Prostate gland (tissue), 2 donors: ENCODE measurements at regions not wholly inside any gene's neighbourhood (a gene's known extent, or its start where the extent isn't known, plus 50 kb on each side); places are given as distances from the start of the nearest gene placed in this dataset.

Experiments used
- DNase-seq: peaks from one replicate; pipeline ENCODE4 v3.0.0-alpha.2; 2019; ENCODE audit warnings: low spot score
- H3K27ac ChIP-seq, 2 donors: fragments of 200-600 bp; sonication (generic); 2 replicates each; pipeline ENCODE4 v1.5.1; 2017 to 2019
- H3K27me3 ChIP-seq: fragments of 200-600 bp; sonication (generic); replicated peaks from 2 replicates; pipeline ENCODE4 v1.5.1; 2019; ENCODE audit not compliant: insufficient read depth
- H3K36me3 ChIP-seq, 2 donors: fragments of 200-600 bp; sonication (generic); 1 replicate in 1 of 2; 2 replicates in 1 of 2; pipeline versions ENCODE4 v1.5.1 to v1.8.1; 2017 to 2019
- H3K4me1 ChIP-seq: fragments of 200-600 bp; sonication (generic); replicated peaks from 2 replicates; pipeline ENCODE4 v1.5.1; 2019
- H3K4me3 ChIP-seq, 2 donors: fragments of 200-600 bp; sonication (generic); 2 replicates each; pipeline ENCODE4 v1.5.1; 2017 to 2019
- H3K9me3 ChIP-seq: fragments of 200-600 bp; sonication (generic); 2 replicates; pipeline ENCODE4 v1.5.1; 2017
- POLR2A ChIP-seq: fragments of 450-650 bp; IDR thresholded peaks from one replicate; pipeline ENCODE4 v1.6.1; 2016; ENCODE audit warnings: antibody characterized with exemption, mild to moderate bottlenecking
- POLR2AphosphoS5 ChIP-seq: sonication (generic); formaldehyde crosslinking; IDR thresholded peaks from one replicate; pipeline ENCODE4 v1.6.1; 2017; ENCODE audit warnings: antibody characterized with exemption
- WGBS: methylation state at CpG from one replicate; pipeline ENCODE4 v1.1.5; 2018; 5-methylcytosine and 5-hydroxymethylcytosine counted together
- intact Hi-C: fragments of 100-400 bp; cut with DNase I; formaldehyde crosslinking; loops from one replicate; pipeline ENCODE4 v1.14.2; 2022
- TF ChIP-seq, protein P1 (sequence below), 4 experiments: fragments of 200-600 bp in 2 of 4; fragments of 450-650 bp in 2 of 4; sonication (generic) in 2 of 4; IDR thresholded peaks; 1 replicate in 3 of 4; 2 replicates in 1 of 4; pipeline ENCODE4 v1.5.1; 2016 to 2019; ENCODE audit warnings: antibody characterized with exemption in 4 of 4, mild to moderate bottlenecking in 2 of 4, moderate library complexity in 2 of 4

- no peaks in the 10 kb centered on the region for H3K9me3 ChIP-seq
- no peaks in the 10 kb centered on the region for H3K36me3 ChIP-seq
- no peak for DNase-seq
- H3K4me1 ChIP-seq: no peaks in the 10 kb centered on the region
- TF ChIP-seq POLR2A: no peak
- TF ChIP-seq, protein P1, sequence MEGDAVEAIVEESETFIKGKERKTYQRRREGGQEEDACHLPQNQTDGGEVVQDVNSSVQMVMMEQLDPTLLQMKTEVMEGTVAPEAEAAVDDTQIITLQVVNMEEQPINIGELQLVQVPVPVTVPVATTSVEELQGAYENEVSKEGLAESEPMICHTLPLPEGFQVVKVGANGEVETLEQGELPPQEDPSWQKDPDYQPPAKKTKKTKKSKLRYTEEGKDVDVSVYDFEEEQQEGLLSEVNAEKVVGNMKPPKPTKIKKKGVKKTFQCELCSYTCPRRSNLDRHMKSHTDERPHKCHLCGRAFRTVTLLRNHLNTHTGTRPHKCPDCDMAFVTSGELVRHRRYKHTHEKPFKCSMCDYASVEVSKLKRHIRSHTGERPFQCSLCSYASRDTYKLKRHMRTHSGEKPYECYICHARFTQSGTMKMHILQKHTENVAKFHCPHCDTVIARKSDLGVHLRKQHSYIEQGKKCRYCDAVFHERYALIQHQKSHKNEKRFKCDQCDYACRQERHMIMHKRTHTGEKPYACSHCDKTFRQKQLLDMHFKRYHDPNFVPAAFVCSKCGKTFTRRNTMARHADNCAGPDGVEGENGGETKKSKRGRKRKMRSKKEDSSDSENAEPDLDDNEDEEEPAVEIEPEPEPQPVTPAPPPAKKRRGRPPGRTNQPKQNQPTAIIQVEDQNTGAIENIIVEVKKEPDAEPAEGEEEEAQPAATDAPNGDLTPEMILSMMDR (IDR thresholded peaks at IDR 0.05): no peak
- TF ChIP-seq POLR2AphosphoS5: no peak
- H3K4me3 ChIP-seq: no peak overlapping the region
- intact Hi-C loops: no loop called here
- H3K27me3 ChIP-seq: no peaks in the 10 kb centered on the region
- no peak overlapping the region for H3K27ac ChIP-seq
- 90% methylated on average over 8 of the region's 8 CpGs for WGBS
Measured at GRCh38 chr11:94671553-94672366, 96.4 kb upstream of the AMOTL1 start.

DNA sequence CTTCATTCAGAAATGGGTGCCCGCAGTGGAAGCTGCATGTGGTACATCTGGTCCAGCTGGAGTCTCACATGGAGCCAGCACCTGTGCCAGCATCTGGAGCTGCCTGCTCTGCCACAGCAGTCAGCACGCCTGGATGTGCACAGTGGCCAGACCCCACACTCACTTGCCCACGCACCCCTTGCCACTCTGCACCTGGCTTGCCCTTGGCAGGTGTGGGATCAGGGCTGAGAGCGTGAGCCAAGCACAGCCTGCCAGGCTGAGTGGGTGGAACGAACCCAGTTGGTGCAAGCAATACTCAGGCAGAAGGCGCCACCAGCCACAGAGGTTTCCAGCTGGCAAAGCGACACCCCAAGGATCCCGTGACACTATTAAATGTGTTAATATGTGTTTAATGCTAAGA is 95.5 kb upstream of the AMOTL1 start:
- no peaks in the 10 kb centered on the region for H3K36me3 ChIP-seq
- DNase-seq: no peak

GRCh38 chr11:94673386-94673785 is 94.8 kb upstream of the AMOTL1 start:
- DNase-seq: no peak
- no peaks in the 10 kb centered on the region for H3K27me3 ChIP-seq
- no peaks in the 10 kb centered on the region for H3K36me3 ChIP-seq
- H3K4me3 ChIP-seq: no peak overlapping the region
- 88% methylated on average over 2 of the region's 2 CpGs for WGBS
- no peak overlapping the region for H3K27ac ChIP-seq
- intact Hi-C loops: no loop called here
- peaks cover 3% of the 10 kb centered on the region for H3K4me1 ChIP-seq
- TF ChIP-seq, protein P1 (IDR thresholded peaks at IDR 0.05): no peak
- no peaks in the 10 kb centered on the region for H3K9me3 ChIP-seq

More for the DNA sequence above, 95.5 kb upstream of the AMOTL1 start:
- Histone ChIP-seq H3K4me3 (no peak overlapping the region), H3K9me3 (no peaks in the 10 kb centered on the region), H3K4me1 (no peaks in the 10 kb centered on the region), H3K27me3 (no peaks in the 10 kb centered on the region), H3K27ac (no peak overlapping the region)
- intact Hi-C loops: no loop called here
- TF ChIP-seq POLR2A (no peak), POLR2AphosphoS5 (no peak)
- TF ChIP-seq, protein P1 (IDR thresholded peaks at IDR 0.05): no peak
- 76% methylated on average over 8 of the region's 8 CpGs for WGBS

DNA sequence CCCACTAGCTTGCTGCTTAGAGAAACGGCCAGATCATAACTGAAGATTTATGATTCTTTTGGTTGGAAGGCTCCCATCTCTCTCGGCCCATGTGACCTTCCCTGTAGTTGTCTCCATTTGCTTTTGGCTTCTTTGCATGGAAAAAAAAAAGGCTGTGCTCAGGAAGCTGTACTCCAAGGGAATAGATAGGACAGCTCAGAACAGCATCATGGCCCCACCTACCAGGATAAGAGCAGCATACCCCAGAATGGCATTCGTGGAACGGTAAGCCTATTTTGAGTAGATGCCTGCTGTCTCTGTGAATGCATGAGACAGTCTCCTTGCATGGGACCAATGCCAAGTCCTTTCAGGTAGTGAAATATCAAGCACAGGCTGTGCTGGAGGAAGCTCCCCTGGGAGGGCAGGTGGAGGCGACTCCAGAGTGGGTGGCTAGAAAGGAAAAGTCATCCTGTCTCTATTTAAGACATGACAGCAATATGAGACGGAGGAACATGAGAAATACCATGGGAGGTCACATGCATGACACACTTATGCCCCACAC is 94.1 kb upstream of the AMOTL1 start:
- peaks cover 3% of the 10 kb centered on the region for H3K4me1 ChIP-seq
- H3K27me3 ChIP-seq: no peaks in the 10 kb centered on the region
- no peak overlapping the region for H3K27ac ChIP-seq
- no peaks in the 10 kb centered on the region for H3K36me3 ChIP-seq
- no peak for DNase-seq
- H3K9me3 ChIP-seq: no peaks in the 10 kb centered on the region
- H3K4me3 ChIP-seq: no peak overlapping the region
- 44% methylated on average over 6 of the region's 6 CpGs for WGBS
- TF ChIP-seq, protein P1 (IDR thresholded peaks at IDR 0.05): no peak
- TF ChIP-seq POLR2AphosphoS5: no peak
- no peak for TF ChIP-seq POLR2A
- intact Hi-C loops: no loop called here

- Histone ChIP-seq H3K4me3 (no peak overlapping the region), H3K9me3 (no peaks in the 10 kb centered on the region), H3K4me1 (peaks cover 3% of the 10 kb centered on the region), H3K27ac (no peak overlapping the region), H3K27me3 (no peaks in the 10 kb centered on the region), H3K36me3 (no peaks in the 10 kb centered on the region)
- intact Hi-C loops: no loop called here
- WGBS: 86% methylated on average over 2 of the region's 2 CpGs
- no peak for DNase-seq
- TF ChIP-seq, protein P1 (IDR thresholded peaks at IDR 0.05): no peak
- TF ChIP-seq POLR2A (no peak), POLR2AphosphoS5 (no peak)
Measured at GRCh38 chr11:94675239-94675638, 92.9 kb upstream of the AMOTL1 start.
